ENCODE measurements at regions not wholly inside any gene's neighbourhood (a gene's known extent, or its start where the extent isn't known, plus 50 kb on each side); places are given as distances from the start of the nearest gene placed in this dataset.

- TF ChIP-seq CTCF (IDR thresholded peaks at IDR 0.05) (no peak), POLR2A (IDR thresholded peaks at IDR 0.05) (no peak)
Observed at GRCh38 chr2:49839818-49840217, 685.5 kb upstream of the FSHR start.
